CMK (cell line): ENCODE measurements at regions not wholly inside any gene's neighbourhood (a gene's known extent, or its start where the extent isn't known, plus 50 kb on each side); places are given as distances from the start of the nearest gene placed in this dataset.
"Not testable (repeated sequence)": the region's sequence is repeated elsewhere in the genome, so short reads cannot be mapped to it uniquely, and the experiment has no call there.

Source experiments
- DNase-seq: peaks from one replicate; pipeline ENCODE4 v3.0.0-alpha.2; 2010; ENCODE audit warnings: low read depth

DNA sequence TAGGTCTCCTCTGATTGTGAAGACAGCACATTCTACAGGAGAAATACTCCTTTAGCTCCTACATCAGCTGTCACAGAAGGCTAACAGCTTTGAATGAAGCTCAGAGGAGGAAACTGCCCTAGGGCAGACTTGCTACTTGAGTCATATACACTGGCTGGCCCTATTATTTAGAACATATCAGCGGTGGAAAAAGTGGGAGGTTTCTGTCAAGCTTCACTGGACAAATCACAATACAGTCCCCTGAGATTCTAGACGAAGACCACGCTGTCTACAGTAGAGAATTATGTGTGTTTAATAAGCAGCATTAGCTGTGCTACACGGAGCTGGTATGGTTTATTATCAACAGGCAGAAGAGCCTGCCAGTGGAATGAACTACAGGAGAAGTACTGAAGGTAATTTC lies 230.9 kb upstream of the FSIP2 start:
- DNase-seq, result no peak

DNA sequence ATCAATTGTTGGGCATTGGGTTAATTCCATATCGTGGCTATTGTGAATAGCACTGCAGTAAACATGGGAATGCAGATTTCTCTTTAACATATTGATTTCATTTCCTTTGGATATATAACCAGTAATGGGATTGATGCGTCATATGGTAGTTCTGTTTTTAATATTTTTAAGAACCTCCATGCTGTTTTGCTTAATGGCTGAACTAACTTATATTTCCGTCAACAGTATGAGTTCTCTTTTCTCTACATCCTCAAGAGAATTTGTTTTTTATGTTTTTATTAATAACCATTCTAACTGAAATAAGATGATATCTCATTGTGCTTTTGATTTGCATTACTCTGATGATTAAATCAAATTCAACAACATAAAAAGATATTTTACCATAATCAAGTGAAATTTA lies 228.5 kb upstream of the FSIP2 start:
- no peak for DNase-seq

DNA sequence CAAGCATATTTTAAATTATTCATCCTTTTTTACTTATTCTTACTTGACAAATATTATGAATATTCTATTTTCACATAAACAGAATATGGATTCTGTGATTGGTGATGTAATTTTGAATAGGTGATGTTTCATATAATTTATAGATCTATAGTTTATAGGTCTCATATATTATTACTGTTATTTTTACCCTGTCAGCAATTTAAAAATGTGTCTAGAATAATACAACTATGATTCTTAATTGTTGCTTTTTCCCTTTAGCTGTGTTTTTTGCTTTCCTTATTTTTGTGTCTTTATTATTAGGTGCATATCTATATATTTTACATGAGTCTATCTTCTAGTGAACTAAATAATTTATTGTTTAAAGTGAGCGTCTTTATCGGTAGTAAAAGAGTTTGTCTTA lies 226.7 kb upstream of the FSIP2 start:
- DNase-seq, result no peak

DNA sequence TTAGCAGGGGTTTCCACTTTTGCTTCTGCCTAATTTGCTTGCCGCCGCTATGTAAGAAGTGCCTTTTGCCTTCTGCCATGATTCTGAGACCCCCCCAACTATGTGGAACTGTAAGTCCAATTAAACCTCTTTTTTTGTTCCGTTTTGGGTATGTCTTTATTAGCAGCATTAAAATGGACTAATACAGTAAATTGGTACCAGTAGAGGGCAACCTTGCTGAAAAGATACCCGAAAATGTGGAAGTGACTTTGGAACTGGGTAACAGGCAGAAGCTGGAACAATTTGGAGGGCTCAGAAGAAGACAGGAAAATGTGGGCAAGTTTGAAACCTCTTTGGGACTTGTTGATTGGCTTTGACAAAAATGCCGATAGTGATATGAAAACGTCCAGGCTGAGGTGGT lies 216.1 kb upstream of the FSIP2 start:
- no peak for DNase-seq

DNA sequence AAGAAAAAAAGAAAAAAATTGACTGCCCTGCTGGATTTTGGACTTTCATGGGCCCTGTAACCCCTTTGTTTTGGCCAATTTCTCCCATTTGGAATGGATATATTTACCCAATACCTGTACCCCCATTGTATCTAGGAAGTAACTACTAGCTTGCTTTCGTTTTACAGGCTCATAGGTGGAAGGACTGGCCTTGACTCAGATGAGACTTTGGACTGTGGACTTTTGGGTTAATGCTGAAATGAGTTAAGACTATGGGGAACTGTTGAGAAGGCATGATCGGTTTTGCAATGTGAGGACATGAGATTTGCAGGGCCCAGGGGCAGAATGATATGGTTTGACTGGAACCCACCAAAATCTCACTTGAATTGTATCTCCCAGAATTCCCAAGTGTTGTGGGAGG lies 214.4 kb upstream of the FSIP2 start:
- DNase-seq, result not testable (repeated sequence)

DNA sequence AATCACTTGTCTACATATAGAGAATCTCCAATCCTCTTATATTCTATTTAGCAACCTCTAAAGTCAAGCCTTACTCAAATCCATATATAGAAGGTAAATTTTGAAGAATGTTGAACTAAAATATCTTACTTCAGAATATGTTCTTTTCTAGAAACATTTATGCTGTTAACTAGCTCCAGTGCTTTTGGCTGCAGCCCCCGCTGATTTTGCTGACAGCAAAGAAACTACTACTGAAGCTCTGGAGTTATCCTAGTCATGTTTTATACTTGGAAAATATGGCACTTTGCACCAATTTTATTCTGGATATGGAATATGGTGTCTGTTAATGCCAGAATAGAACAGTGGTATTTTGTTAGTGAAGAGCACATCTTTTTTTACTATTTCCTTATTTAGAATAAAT lies 212.4 kb upstream of the FSIP2 start:
- no peak for DNase-seq

DNA sequence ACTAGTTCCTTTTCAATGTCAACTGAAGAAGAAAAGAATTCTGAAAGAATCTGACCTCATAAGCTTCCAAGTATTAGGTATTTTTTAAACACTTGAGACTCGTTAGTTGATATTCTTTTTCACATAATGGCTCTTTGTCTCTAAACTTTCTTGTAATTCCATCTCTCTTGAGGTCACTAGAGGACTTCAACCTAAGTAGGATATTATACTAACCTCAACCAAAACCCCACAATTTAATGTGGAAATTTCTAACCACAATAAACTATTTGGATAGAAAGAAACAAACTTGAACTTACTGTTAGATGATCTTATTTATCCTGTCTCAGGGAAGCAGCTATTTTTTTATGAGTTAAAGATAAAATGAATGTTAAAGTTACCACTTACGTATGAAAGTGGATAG lies 206.9 kb upstream of the FSIP2 start:
- no peak for DNase-seq

DNA sequence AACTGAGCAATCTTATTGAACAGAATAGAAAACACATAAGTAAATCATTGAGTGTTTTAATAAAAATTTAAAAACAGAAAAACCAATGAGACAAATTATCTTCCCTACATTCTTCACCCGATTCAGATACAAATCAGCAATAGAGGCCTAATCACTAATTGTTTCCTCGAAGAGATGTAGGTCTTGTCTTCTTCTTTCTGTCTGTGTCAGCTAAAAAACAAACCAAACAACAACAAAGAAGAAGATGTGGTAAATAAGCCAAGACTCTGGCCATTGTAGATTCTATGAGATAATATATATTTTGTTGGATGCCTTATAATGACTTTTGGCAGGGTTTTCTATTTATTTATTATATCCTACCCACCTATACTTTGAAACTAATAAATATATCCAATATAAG lies 200.9 kb upstream of the FSIP2 start:
- no peak for DNase-seq

DNA sequence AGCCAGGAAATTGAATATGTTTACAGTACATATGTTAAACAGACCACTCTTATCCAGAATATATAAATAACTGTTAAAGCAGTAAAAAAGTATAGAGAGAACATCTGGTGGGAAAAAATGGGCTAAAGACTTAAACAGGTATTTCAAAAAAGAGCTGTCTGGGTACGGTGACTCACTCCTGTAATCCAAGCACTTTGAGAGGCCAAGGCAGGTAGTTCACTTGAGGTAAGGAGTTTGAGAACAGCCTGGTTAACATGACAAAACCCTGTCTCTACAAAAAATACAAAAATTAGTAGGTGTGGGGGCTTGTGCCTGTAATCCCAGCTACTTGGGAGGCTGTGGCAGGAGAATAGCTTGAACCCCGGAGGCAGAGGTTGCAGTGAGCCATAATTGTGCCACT lies 171.4 kb upstream of the FSIP2 start:
- DNase-seq, result no peak

DNA sequence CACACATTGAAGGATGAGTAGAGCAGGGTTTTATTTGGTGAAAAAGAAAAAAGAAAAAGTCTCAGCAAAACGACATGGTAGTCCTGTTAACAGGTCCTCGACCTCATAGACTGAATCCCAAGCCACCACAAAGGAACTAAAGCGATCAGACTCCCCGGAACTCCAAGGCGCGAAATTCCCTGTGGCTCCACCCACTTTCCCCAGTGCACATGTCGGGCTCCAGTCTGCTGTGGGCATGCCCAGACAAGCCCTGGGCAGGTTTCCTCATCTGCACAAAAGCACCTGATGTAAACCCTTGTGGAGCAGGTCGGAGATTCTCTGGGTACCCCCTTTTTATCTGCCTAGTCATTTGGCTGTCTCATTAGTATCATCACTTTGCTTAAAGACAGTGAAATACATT lies 170.7 kb upstream of the FSIP2 start:
- DNase-seq, result no peak

DNA sequence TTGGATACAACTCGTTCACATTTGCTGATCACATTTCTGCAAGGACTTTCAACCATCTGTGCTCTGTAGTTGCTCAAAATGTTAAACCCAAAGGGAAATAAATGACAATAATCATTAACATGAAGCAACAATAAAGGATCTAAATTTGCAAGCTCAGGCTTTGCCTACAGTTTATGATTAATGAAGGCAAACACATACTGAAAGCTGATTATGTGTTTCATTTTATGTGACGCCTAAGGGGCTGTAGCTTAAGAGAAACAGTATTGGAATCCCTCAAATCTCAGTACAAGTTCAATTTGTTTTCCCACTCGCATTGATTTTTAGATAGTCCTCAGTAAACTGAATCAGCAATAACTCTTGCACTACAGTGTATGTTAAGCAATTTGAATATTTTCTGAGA lies 160.3 kb upstream of the FSIP2 start:
- DNase-seq, result no peak

DNA sequence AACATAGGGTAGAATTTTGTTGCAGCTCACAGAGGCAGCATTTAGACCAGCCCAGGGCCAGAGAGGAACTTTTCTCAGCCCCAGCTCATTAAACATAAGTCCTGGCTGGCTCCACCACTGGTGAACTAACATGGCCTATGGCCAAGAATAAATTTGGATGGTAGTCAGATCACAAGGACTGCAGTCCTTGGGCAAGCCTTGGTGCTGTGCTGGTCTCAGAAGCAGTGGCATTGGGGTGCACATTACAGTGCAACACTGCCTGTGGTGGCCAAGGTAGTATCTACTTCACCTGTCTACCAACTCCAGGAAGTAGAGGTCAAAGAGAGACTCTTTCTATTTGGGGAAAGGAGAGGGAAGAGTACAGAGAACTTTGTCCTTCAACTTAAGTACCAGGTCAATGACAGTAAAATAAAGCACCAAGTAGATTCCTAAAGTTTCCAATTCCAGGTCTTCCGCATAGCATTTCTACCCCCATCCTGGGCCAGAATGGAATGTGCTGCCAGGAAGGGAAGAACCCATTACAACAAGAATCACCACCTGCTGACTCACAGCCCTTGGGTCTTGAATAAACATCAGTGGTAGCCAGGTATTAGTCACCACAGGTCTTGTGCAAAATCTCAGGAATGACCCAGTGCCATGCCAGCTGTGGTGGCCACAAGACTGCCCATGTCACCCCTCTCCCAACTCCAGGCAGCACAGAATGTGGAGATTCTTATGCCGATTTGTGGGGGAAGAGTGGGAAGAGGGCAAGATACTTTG lies 155.4 kb upstream of the FSIP2 start:
- DNase-seq, result no peak

DNA sequence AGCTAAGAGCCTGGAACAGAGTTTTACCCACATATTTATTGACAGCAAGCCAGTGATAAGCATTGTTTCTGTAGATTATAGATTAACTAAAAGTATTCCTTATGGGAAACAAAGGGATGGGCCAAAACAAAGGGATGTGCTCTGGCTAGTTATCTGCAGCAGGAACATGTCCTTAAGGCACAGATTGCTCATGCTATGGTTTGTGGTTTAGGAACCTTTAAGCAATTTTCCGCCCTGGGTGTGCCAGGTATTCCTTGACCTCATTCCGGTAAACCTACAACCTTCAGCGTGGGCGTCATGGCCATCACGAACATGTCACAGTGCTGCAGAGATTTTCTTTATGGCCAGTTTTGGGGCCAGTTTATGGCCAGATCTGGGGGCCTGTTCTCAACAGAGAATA lies 153.4 kb upstream of the FSIP2 start:
- not testable (repeated sequence) for DNase-seq

DNA sequence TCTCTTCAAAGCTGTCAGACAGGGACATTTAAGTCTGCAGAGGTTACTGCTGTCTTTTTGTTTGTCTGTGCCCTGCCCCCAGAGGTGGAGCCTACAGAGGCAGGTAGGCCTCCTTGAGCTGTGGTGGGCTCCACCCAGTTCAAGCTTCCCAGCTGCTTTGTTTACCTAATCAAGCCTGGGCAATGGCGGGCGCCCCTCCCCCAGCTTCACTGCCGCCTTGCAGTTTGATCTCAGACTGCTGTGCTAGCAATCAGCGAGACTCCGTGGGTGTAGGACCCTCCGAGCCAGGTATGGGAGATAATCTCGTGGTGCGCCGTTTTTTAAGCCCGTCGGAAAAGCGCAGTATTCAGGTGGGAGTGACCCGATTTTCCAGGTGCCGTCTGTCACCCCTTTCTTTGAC lies 147.3 kb upstream of the FSIP2 start:
- not testable (repeated sequence) for DNase-seq

DNA sequence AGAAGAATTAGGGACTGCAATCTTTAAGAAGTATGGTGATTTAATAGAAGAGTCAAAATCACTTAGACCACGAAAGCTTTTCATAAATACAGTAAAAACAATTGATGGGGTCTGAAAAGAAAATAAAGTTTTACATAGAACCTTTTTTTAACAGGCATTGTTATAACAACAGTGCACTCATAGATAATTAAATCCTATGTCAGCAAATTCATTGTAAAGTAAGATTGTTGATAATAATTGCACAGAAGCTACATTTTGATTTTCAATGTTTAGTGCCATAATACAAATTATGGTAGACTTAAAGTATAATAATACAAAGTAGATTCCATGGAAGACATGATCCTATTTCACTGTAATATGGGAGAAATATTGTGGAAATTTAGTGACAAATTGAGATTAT lies 130.7 kb upstream of the FSIP2 start:
- no peak for DNase-seq

DNA sequence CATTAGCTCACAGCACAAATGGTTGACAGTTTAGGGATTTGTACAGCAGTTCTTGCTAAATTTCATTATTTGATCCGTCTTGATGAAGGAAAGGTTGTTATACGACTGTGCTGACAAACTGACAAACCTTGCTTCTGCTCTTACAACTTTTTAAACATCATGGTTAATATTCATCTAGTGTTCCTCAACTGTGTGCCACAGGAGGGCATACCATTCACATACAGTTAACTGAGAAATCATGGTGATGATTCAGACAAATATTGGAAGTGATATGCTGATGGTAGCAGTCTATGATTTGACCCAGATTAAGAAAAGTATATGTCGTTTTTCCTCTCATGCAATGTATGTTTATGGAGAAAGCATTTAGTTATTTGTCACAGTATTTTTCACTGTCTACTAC lies 129.8 kb upstream of the FSIP2 start:
- no peak for DNase-seq

DNA sequence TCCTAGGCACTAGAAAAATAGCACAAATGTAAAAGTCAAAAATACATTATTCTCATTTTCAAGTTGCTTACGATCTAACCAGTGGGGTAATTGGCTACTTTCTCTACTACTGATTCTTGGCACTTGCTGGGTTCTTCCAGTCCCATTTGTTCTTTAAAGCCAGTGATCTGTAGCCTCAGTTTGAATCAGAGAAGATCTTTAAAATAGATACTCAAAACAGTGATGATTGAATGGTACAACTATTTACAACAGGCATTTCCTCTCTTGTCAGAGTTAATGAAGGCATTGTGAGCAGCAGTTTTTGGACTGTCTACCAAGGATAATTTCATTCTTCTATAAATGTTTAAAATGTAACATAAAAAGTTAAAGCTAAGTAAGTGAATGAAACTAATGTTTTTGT lies 128.3 kb upstream of the FSIP2 start:
- no peak for DNase-seq

DNA sequence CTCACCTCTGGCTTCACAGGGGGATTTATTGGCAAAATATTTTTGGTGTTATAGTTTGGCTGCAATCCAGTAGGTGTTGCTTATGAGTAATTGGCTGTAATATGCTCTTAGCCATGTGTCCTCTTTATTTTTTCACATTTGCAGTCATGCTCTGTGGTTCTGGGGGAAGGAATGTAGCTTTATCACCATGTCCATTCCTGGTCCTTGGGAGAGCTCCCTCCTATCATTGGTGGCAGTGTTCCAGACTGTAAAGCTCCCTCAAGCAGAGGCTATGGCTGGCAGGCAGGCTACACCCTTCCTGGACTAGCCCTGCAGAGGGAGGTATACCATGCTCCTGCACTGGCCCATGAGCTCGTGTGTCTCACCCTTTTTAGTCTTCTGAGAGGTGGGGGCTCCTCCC lies 120.0 kb upstream of the FSIP2 start:
- no peak for DNase-seq

DNA sequence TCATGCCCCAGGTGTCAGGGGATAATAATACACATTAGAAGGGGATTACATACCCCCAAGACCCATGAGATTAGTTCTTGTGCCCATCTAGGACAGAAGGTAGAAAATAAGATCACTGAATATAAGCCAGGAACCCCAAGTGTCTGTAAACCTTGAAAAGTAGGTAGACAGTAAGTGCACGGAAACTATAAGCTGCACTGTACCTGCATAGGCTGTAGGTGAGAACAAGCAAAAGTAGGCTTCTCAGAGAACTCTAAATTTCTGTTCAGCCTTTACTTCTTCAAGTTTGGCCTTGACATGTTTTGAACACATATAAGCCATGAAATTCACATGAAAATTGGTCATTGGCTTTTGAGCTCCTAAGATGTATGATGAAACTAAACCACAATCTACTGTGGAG lies 113.0 kb upstream of the FSIP2 start:
- DNase-seq, result no peak

DNA sequence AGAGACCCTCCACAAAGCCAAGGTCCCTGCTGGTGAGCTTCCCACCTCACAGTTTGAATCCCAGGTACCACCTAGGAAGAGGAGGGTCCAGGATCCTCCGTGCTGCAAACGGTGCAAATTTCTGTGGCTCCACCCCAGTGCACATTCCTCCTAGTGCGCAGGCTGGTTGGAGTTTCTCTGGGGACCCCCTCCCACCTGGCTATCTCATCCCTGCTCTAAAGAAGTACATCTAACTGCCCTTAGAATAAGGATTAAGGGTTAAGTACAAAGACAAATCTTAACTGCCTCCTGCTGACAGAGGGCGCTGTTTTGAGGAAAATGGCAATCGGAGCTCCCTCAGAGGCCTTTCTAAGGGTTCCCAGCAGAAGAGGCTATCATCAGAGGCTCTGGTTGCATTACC lies 109.6 kb upstream of the FSIP2 start:
- no peak for DNase-seq

DNA sequence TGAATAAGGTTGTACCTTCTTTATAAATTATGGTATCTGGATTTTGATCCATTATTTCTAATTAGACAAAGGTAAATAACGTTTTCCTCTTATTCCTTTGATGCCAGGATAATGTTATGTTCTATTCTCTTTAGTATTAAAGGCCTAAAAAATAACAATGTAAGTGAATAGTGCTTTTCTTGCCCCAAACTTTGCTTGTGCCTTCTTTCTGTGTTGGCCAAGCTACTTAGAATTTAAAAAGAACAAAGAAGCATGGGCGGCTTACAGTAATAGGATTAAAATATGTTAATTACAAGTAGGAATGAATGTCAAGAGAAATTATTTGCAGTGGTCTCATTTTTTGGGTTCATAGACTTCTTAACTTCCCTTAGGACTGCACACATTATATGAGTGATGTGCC lies 105.0 kb upstream of the FSIP2 start:
- no peak for DNase-seq

DNA sequence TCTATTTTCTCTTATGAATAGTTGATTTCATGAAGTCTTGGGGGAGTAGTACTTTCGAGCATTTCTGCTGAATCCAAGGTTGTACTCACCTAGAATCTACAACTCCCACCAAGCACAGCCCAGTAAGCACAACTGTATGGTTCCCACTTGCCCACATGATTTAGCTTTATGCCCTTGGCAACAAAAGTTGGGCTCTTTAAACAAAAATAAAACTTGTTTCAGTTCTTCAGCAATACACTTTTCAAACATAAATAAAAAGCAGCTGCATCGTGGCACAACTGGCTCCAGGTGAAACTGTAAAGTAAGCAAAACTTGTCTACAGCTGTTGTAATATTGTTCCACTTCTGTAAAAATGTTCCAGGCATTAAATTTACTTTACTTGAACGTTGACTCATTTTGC lies 99.8 kb upstream of the FSIP2 start:
- DNase-seq, result no peak

DNA sequence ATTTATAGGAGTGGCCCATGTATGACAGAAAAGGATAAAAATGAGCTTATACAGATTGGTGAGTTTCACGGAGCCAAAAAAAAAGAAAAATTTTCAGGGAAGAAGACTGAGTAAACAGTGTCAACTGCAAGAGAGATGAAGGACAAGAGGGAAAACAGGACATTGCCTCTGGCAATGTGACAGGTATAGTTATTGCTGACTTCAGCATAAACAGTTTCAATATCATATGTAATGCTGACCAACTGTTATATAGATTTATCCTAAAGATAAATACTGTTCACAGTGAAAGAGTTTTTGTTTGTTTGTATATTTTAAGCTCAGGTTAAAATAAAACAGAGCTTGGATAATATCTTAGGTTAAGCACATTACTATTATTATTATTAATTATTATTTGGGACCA lies 98.0 kb upstream of the FSIP2 start:
- no peak for DNase-seq

DNA sequence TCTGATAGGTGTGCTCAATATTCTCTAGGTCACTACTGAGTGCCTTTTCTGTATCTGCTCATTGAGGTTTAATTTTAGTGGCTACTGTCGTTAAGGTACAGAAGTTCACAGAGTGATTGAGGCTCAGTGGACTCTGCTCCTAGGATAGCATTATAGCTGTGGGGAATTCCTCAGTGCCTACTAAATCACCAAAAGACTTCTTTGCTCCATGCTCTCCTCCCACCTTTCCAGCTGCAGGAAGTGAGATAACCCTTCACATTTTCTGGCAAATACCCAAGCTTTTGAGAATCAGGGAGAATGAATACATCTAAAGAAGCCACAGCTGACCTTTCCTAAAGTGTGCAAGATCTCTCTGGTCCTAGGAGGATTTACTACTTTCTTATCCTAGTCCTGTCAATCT lies 95.2 kb upstream of the FSIP2 start:
- no peak for DNase-seq

DNA sequence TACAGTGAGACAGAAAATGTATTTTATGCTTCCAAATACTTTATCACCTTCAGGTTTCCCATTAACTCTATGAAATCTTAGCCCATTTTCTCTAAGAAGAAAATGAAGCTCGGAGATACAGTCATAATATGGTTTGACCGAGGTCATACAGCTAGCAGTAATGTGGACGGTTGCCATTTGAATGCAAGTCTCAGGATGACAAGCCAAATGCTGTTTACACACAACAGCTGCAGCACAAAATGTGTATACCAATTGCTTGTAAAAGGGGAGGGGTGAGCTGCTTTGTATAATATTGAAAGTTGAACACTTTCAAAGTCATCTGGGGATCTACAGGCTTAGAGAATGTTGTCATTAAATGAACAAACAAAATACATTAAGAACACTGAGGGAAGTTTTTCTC lies 93.8 kb upstream of the FSIP2 start:
- no peak for DNase-seq
